Transverse colon (tissue), 4 donors: ENCODE measurements at regions not wholly inside any gene's neighbourhood (a gene's known extent, or its start where the extent isn't known, plus 50 kb on each side); places are given as distances from the start of the nearest gene placed in this dataset.

Experiments used
- DNase-seq: peaks from one replicate; pipeline ENCODE4 v3.0.0-alpha.2; 2019
- H3K27ac ChIP-seq, 4 donors: fragments of 200-600 bp; sonication (generic); 2 replicates each; pipeline ENCODE4 v1.5.1; 2016 to 2018; ENCODE audit warnings: inconsistent platforms in 4 of 4
- H3K27me3 ChIP-seq: fragments of 200-600 bp; sonication (generic); 2 replicates; pipeline ENCODE4 v1.5.1; 2017; ENCODE audit warnings: inconsistent platforms
- H3K36me3 ChIP-seq, 4 donors: fragments of 200-600 bp; sonication (generic); 2 replicates each; pipeline ENCODE4 v1.5.1; 2017 to 2019; ENCODE audit warnings: inconsistent platforms in 4 of 4
- H3K4me1 ChIP-seq, 4 donors: fragments of 200-600 bp; sonication (generic); 2 replicates each; pipeline ENCODE4 v1.5.1; 2017 to 2020; ENCODE audit warnings: inconsistent platforms in 4 of 4
- H3K4me3 ChIP-seq, 4 donors: fragments of 200-600 bp; sonication (generic); 1 replicate in 1 of 4; 2 replicates in 3 of 4; pipeline versions ENCODE4 v1.5.1 to v1.6.1; 2017 to 2019; ENCODE audit warnings: inconsistent platforms in 4 of 4
- H3K9me3 ChIP-seq, 2 donors: fragments of 200-600 bp; sonication (generic); 2 replicates each; pipeline ENCODE4 v1.5.1; 2017 to 2019; ENCODE audit warnings: inconsistent platforms in 2 of 2
- EP300 ChIP-seq: sonication (generic); formaldehyde crosslinking; IDR thresholded peaks from one replicate; pipeline ENCODE4 v1.6.1; 2017; ENCODE audit warnings: antibody characterized with exemption, low read depth
- POLR2A ChIP-seq: fragments of 450-650 bp; IDR thresholded peaks from one replicate; pipeline ENCODE4 v1.6.1; 2016; ENCODE audit warnings: antibody characterized with exemption, mild to moderate bottlenecking, moderate library complexity
- POLR2AphosphoS5 ChIP-seq, 3 donors: sonication (generic); formaldehyde crosslinking; IDR thresholded peaks; one replicate each; pipeline ENCODE4 v1.6.1; 2016; ENCODE audit warnings: antibody characterized with exemption in 3 of 3
- WGBS, 2 donors: methylation state at CpG; one replicate each; pipeline ENCODE4 v1.1.5; 2018; ENCODE audit warnings: low coverage in 1 of 2; 5-methylcytosine and 5-hydroxymethylcytosine counted together
- in situ Hi-C, 4 donors: fragments of 200-750 bp; cut with MboI; loops; one replicate each; pipeline versions ENCODE4 v1.15.0 to v1.15.1; 2017; ENCODE audit warnings: low sequenced_read_pairs in 3 of 4, low pct_ligation_motif_present in 1 of 4, low pct_unique_long_range_greater_than_20kb in 1 of 4
- intact Hi-C: fragments of 100-400 bp; cut with DNase I; formaldehyde crosslinking; loops from one replicate; pipeline ENCODE4 v1.15.1; 2023; ENCODE audit warnings: low total_unique reads
- TF ChIP-seq, protein P1 (sequence below), 5 experiments: fragments of 200-600 bp in 3 of 5; fragments of 450-650 bp in 2 of 5; sonication (generic) in 3 of 5; IDR thresholded peaks; 1 replicate in 2 of 5; 2 replicates in 3 of 5; pipeline ENCODE4 v1.5.1; 2016 to 2017; ENCODE audit warnings: antibody characterized with exemption in 5 of 5, inconsistent platforms in 3 of 5, mild to moderate bottlenecking in 2 of 5, moderate library complexity in 1 of 5

DNA sequence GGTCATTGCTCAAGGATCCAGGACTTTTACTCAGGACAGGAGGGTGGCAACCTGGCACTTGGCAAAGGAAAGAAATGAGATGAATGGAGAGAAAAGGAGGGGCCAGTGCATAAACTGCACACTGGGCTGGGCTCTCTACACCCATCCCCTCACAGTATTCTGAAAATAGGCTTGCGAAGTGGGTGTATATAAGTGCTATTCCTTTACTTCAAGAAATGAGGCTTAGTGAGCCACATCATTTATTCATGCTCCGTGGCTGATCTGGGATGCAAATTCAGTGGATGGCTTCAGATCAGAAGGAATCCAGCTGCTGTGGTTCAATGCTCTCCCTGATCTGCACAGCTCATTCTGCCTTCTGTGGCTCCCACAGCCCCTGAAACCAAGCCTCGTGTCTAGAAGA is 297.7 kb downstream of the UQCRFS1 start:
- Histone ChIP-seq H3K36me3 (no peaks in the 10 kb centered on the region), H3K27me3 (no peaks in the 10 kb centered on the region), H3K27ac (no peak overlapping the region), H3K9me3 (no peaks in the 10 kb centered on the region), H3K4me3 (no peak overlapping the region), H3K4me1 (no peaks in the 10 kb centered on the region)
- in situ Hi-C loops: no loop called here
- intact Hi-C loops: no loop called here
- no peak for DNase-seq
- 60 to 70% methylated on average over 1 to 3 of the region's 3 CpGs for WGBS, 2 donors
- TF ChIP-seq POLR2A (no peak), EP300 (no peak), POLR2AphosphoS5 (IDR thresholded peaks at IDR 0.05) (no peak)
- TF ChIP-seq, protein P1, sequence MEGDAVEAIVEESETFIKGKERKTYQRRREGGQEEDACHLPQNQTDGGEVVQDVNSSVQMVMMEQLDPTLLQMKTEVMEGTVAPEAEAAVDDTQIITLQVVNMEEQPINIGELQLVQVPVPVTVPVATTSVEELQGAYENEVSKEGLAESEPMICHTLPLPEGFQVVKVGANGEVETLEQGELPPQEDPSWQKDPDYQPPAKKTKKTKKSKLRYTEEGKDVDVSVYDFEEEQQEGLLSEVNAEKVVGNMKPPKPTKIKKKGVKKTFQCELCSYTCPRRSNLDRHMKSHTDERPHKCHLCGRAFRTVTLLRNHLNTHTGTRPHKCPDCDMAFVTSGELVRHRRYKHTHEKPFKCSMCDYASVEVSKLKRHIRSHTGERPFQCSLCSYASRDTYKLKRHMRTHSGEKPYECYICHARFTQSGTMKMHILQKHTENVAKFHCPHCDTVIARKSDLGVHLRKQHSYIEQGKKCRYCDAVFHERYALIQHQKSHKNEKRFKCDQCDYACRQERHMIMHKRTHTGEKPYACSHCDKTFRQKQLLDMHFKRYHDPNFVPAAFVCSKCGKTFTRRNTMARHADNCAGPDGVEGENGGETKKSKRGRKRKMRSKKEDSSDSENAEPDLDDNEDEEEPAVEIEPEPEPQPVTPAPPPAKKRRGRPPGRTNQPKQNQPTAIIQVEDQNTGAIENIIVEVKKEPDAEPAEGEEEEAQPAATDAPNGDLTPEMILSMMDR (IDR thresholded peaks at IDR 0.05): no peak

DNA sequence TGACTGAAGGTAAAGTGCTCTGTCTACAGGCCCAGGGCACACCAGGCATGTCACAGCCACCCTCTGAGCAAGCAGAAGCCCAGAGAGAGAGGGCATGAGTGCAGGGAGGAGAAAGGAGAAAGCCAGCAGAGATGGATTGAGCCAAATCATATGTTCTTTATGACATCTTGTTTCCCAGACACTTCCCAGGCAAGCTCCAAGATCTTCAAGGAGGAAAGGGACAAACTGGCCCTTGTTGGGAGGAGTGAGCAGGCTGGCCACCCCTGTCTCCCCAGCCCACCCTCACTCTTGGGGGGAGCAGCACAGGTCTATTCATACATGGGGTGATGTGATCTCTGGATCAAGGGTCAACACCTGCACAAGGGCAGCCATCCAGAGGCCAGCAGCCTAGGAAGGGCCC is 298.8 kb downstream of the UQCRFS1 start:
- no peak for DNase-seq
- Histone ChIP-seq H3K4me1 (no peaks in the 10 kb centered on the region), H3K27ac (no peak overlapping the region), H3K27me3 (no peaks in the 10 kb centered on the region), H3K36me3 (no peaks in the 10 kb centered on the region), H3K9me3 (no peaks in the 10 kb centered on the region), H3K4me3 (no peak overlapping the region)
- TF ChIP-seq EP300: no peak
- TF ChIP-seq POLR2AphosphoS5 (IDR thresholded peaks at IDR 0.05): no peak
- TF ChIP-seq, protein P1 (IDR thresholded peaks at IDR 0.05): no peak
- TF ChIP-seq POLR2A: no peak
- intact Hi-C loops (no loop called here), in situ Hi-C loops (no loop called here)

- no peak overlapping the region for H3K4me3 ChIP-seq
- H3K4me1 ChIP-seq: no peaks in the 10 kb centered on the region
- no peak for TF ChIP-seq POLR2AphosphoS5 (IDR thresholded peaks at IDR 0.05)
- no peaks in the 10 kb centered on the region for H3K36me3 ChIP-seq
- intact Hi-C loops (no loop called here), in situ Hi-C loops (no loop called here)
- no peak for DNase-seq
- H3K27ac ChIP-seq: no peak overlapping the region
- no peaks in the 10 kb centered on the region for H3K9me3 ChIP-seq
- H3K27me3 ChIP-seq: no peaks in the 10 kb centered on the region
- WGBS, 2 donors: 77 to 80% methylated on average over 1 to 6 of the region's 6 CpGs
These were observed 299.3 kb downstream of the UQCRFS1 start for GRCh38 chr19:28913626-28914025.

GRCh38 chr19:28908941-28909340 is 304.0 kb downstream of the UQCRFS1 start:
- in situ Hi-C loops: no loop called here
- intact Hi-C loops: no loop called here
- TF ChIP-seq, protein P1 (IDR thresholded peaks at IDR 0.05): no peak
- TF ChIP-seq POLR2AphosphoS5 (IDR thresholded peaks at IDR 0.05): no peak
- Histone ChIP-seq H3K27me3 (no peaks in the 10 kb centered on the region), H3K4me3 (no peak overlapping the region), H3K27ac (no peak overlapping the region), H3K9me3 (no peaks in the 10 kb centered on the region), H3K4me1 (no peaks in the 10 kb centered on the region), H3K36me3 (no peaks in the 10 kb centered on the region)
- no peak for DNase-seq
- WGBS, 2 donors: 74 to 81% methylated on average over 3 to 8 of the region's 8 CpGs

DNA sequence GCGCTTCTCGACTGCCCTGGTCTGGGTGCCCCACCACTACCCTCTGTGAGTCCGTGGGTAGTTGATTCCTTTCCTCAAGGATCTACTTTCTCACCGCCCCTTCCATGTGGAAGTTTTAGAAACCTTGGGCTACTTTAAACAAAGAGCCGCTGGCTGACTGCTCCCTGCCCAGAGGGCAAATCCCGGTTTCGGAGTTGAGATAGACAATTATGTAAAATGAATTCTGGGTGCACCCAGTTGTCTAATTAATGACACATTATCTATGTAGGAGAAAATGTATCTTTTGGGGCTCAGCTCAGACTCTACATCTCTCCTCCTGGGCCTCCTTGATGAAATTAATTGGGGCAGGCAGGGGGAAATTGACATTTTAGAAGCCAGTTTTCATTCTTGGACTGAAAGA is 305.4 kb downstream of the UQCRFS1 start:
- in situ Hi-C loops: no loop called here

More for the DNA sequence above, 305.4 kb downstream of the UQCRFS1 start:
- Histone ChIP-seq H3K27ac (no peak overlapping the region), H3K4me3 (no peak overlapping the region), H3K9me3 (no peaks in the 10 kb centered on the region), H3K36me3 (no peaks in the 10 kb centered on the region), H3K4me1 (no peaks in the 10 kb centered on the region), H3K27me3 (no peaks in the 10 kb centered on the region)
- no peak for DNase-seq
- intact Hi-C loops: no loop called here
- 54 to 71% methylated on average over 4 to 7 of the region's 7 CpGs for WGBS, 2 donors
- TF ChIP-seq EP300: no peak
- TF ChIP-seq POLR2AphosphoS5 (IDR thresholded peaks at IDR 0.05): no peak
- TF ChIP-seq, protein P1 (IDR thresholded peaks at IDR 0.05): no peak
- no peak for TF ChIP-seq POLR2A
